GM19455 (cell line): ENCODE measurements at regions not wholly inside any gene's neighbourhood (a gene's known extent, or its start where the extent isn't known, plus 50 kb on each side); places are given as distances from the start of the nearest gene placed in this dataset.
"Not testable (repeated sequence)": the region's sequence is repeated elsewhere in the genome, so short reads cannot be mapped to it uniquely, and the experiment has no call there.

Source experiments
- ATAC-seq: cut with Tn5 transposase; IDR thresholded peaks from one replicate; pipeline ENCODE4 v1.9.1; 2021; ENCODE audit not compliant: unreplicated experiment

GRCh38 chrX:150207733-150208132 lies 155.4 kb upstream of the MAMLD1 start:
- ATAC-seq, result no peak

GRCh38 chrX:150211988-150212387 lies 151.1 kb upstream of the MAMLD1 start:
- ATAC-seq, result no peak

- no peak for ATAC-seq
Observed at GRCh38 chrX:150212672-150213480, 150.2 kb upstream of the MAMLD1 start.

GRCh38 chrX:150213481-150214030 lies 149.6 kb upstream of the MAMLD1 start:
- no peak for ATAC-seq

- not testable (repeated sequence) for ATAC-seq
Observed at GRCh38 chrX:150216000-150216399, 147.1 kb upstream of the MAMLD1 start.

- ATAC-seq, result no peak
Observed at GRCh38 chrX:150216716-150217115, 146.4 kb upstream of the MAMLD1 start.

GRCh38 chrX:150217609-150218008 lies 145.5 kb upstream of the MAMLD1 start:
- ATAC-seq, result no peak

- no peak for ATAC-seq
Observed at GRCh38 chrX:150219374-150220185, 143.5 kb upstream of the MAMLD1 start.

GRCh38 chrX:150223176-150224015 lies 139.7 kb upstream of the MAMLD1 start:
- ATAC-seq, result no peak

GRCh38 chrX:150224676-150225075 lies 138.4 kb upstream of the MAMLD1 start:
- ATAC-seq, result no peak

GRCh38 chrX:150225266-150225665 lies 137.9 kb upstream of the MAMLD1 start:
- ATAC-seq, result no peak

- ATAC-seq, result no peak
Observed at GRCh38 chrX:150225756-150226155, 137.4 kb upstream of the MAMLD1 start.

- no peak for ATAC-seq
Observed at GRCh38 chrX:150226223-150226965, 136.7 kb upstream of the MAMLD1 start.

GRCh38 chrX:150227321-150227860 lies 135.7 kb upstream of the MAMLD1 start:
- ATAC-seq, result no peak

- ATAC-seq, result no peak
Observed at GRCh38 chrX:150227873-150228410, 135.2 kb upstream of the MAMLD1 start.

- ATAC-seq, result no peak
Observed at GRCh38 chrX:150228431-150228830, 134.7 kb upstream of the MAMLD1 start.

GRCh38 chrX:150229030-150229429 lies 134.1 kb upstream of the MAMLD1 start:
- no peak for ATAC-seq

GRCh38 chrX:150229481-150229880 lies 133.6 kb upstream of the MAMLD1 start:
- ATAC-seq, result no peak

GRCh38 chrX:150230952-150231351 lies 132.2 kb upstream of the MAMLD1 start:
- ATAC-seq, result not testable (repeated sequence)

GRCh38 chrX:150231368-150231767 lies 131.7 kb upstream of the MAMLD1 start:
- not testable (repeated sequence) for ATAC-seq
